Chondrocyte (in vitro differentiated cells): ENCODE measurements at regions not wholly inside any gene's neighbourhood (a gene's known extent, or its start where the extent isn't known, plus 50 kb on each side); places are given as distances from the start of the nearest gene placed in this dataset.

Source experiments
- DNase-seq: peaks from one replicate; pipeline ENCODE4 v3.0.0; 2021; ENCODE audit warnings: mixed read lengths, low spot score
- H3K27ac Mint-ChIP-seq: one replicate; pipeline ENCODE4 v1.8.0; 2021; ENCODE audit warnings: mild to moderate bottlenecking, moderate library complexity, mixed read lengths; ENCODE audit not compliant: unreplicated experiment
- H3K27me3 Mint-ChIP-seq: 2 replicates; pipeline ENCODE4 v1.8.0; 2021; ENCODE audit warnings: low read depth, mixed read lengths
- H3K36me3 Mint-ChIP-seq: 2 replicates; pipeline ENCODE4 v1.8.0; 2021; ENCODE audit warnings: low read depth, mixed read lengths
- H3K4me1 Mint-ChIP-seq: 2 replicates; pipeline ENCODE4 v1.8.0; 2021; ENCODE audit warnings: low read depth, mild to moderate bottlenecking, mixed read lengths
- H3K4me3 Mint-ChIP-seq: one replicate; pipeline ENCODE4 v1.8.0; 2021; ENCODE audit warnings: mild to moderate bottlenecking, moderate library complexity, mixed read lengths; ENCODE audit not compliant: unreplicated experiment
- H3K9me3 Mint-ChIP-seq: 2 replicates; pipeline ENCODE4 v1.8.0; 2021; ENCODE audit warnings: low read depth, mixed read lengths
- TF ChIP-seq, protein P1 (sequence below): fragments of 200-600 bp; sonication (generic); IDR thresholded peaks from 2 replicates; pipeline ENCODE4 v1.5.0; 2021; ENCODE audit warnings: antibody characterized with exemption, mild to moderate bottlenecking, moderate library complexity

- H3K27me3 Mint-ChIP-seq = no peaks in the 10 kb centered on the region
- TF ChIP-seq, protein P1, sequence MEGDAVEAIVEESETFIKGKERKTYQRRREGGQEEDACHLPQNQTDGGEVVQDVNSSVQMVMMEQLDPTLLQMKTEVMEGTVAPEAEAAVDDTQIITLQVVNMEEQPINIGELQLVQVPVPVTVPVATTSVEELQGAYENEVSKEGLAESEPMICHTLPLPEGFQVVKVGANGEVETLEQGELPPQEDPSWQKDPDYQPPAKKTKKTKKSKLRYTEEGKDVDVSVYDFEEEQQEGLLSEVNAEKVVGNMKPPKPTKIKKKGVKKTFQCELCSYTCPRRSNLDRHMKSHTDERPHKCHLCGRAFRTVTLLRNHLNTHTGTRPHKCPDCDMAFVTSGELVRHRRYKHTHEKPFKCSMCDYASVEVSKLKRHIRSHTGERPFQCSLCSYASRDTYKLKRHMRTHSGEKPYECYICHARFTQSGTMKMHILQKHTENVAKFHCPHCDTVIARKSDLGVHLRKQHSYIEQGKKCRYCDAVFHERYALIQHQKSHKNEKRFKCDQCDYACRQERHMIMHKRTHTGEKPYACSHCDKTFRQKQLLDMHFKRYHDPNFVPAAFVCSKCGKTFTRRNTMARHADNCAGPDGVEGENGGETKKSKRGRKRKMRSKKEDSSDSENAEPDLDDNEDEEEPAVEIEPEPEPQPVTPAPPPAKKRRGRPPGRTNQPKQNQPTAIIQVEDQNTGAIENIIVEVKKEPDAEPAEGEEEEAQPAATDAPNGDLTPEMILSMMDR = no peak
- no peak overlapping the region for H3K27ac Mint-ChIP-seq
- peaks cover 12% of the 10 kb centered on the region for H3K9me3 Mint-ChIP-seq
- peaks cover 17% of the 10 kb centered on the region for H3K4me1 Mint-ChIP-seq
- peaks cover 8% of the 10 kb centered on the region for H3K36me3 Mint-ChIP-seq
- no peak overlapping the region for H3K4me3 Mint-ChIP-seq
- DNase-seq = no peak
Measured at GRCh38 chr2:226618544-226618874, 181.1 kb downstream of the IRS1 start.

DNA sequence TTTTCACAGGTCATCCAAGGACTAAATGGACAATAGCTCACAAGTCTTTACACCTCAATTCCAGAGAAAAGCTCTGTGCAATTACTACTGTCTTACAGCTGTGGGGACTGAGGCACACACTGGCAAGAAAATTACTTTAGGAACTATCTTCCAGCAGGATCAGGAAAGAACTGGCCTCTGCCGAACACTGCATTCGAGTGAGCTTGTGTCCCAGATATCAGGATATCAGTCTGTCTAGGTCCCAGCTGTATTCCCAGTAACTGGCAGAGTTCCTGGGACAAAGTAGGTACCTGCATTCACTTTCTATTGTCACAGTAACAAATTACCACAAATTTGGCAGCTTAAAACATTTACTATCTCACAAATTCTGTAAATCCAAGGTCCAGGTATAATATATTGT lies 183.7 kb downstream of the IRS1 start:
- Mint-ChIP-seq H3K9me3 (peaks cover 12% of the 10 kb centered on the region), H3K27me3 (no peaks in the 10 kb centered on the region), H3K27ac (no peak overlapping the region), H3K4me1 (peaks cover 21% of the 10 kb centered on the region), H3K36me3 (peaks cover 5% of the 10 kb centered on the region), H3K4me3 (no peak overlapping the region)
- TF ChIP-seq, protein P1 = no peak
- DNase-seq = no peak

- no peaks in the 10 kb centered on the region for H3K36me3 Mint-ChIP-seq
- no peak overlapping the region for H3K27ac Mint-ChIP-seq
- H3K9me3 Mint-ChIP-seq = no peaks in the 10 kb centered on the region
- no peak for DNase-seq
- H3K27me3 Mint-ChIP-seq = no peaks in the 10 kb centered on the region
- TF ChIP-seq, protein P1 = no peak
- H3K4me3 Mint-ChIP-seq = no peak overlapping the region
- H3K4me1 Mint-ChIP-seq = peaks cover 19% of the 10 kb centered on the region
Measured at GRCh38 chr2:226611944-226612318, 187.7 kb downstream of the IRS1 start.

DNA sequence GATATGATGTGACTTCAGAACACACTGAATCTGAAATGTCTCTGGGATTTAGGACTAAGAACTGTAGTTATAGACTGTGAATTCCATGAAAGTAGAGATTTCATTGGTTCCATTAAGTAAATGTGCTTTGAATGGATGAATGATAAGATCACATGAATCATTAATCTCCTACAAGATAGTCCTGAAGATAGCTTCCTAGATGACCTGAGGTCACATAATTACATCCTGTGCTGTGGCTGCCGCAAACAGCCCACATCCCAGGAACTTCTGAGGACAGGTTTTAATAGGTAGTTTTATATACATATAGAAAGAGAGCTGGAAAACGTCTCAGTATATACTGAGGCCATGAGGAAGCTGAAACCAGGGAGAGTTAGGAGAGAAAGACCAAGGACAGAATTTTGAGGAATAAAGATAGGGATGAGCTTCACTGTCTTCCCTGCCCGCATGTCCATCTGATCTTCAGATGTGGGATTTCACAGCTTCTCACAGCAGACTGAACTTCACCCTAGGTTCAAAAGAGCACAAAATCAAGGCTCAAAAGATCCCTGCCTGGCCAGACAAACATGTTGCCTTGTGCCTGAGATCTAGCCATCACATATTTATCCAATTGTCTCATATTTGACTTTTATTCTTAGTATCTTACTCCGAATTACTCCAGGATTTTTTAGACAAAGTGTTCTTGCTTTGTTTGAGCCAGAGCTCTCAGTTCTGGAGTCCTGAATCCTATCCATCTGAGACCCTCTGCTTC lies 188.2 kb downstream of the IRS1 start:
- Mint-ChIP-seq H3K27ac (no peak overlapping the region), H3K4me1 (peaks cover 19% of the 10 kb centered on the region), H3K9me3 (no peaks in the 10 kb centered on the region), H3K36me3 (no peaks in the 10 kb centered on the region), H3K4me3 (no peak overlapping the region), H3K27me3 (no peaks in the 10 kb centered on the region)
- no peak for DNase-seq
- TF ChIP-seq, protein P1 = no peak

DNA sequence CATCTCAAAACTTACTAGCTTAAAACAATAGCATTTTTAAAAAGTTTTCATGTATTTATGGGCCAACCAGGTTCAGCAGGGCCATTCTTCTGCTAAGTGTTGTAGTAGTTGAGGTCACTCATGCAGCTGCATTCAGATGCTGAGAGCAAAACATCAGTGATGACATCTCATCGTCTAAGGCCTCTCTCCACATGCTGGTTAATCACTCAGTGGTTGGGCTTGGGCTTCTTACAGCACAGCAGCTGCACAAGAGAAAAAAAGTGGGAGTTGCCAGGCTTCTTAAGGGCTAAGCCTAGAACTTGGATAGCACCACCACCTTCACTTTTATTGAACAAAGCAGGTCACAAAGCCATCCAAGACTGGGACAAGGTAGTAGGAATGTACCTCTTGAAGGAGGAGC lies 190.3 kb downstream of the IRS1 start:
- Mint-ChIP-seq H3K9me3 (no peaks in the 10 kb centered on the region), H3K4me3 (no peak overlapping the region), H3K27ac (peak overlapping the region; percentile 15), H3K4me1 (peaks cover 19% of the 10 kb centered on the region), H3K27me3 (no peaks in the 10 kb centered on the region), H3K36me3 (no peaks in the 10 kb centered on the region)
- no peak for DNase-seq
- TF ChIP-seq, protein P1 = no peak
